GM12872 (cell line): ENCODE measurements at regions not wholly inside any gene's neighbourhood (a gene's known extent, or its start where the extent isn't known, plus 50 kb on each side); places are given as distances from the start of the nearest gene placed in this dataset.

ENCODE experiments used
- CTCF ChIP-seq: IDR thresholded peaks from 3 replicates; pipeline ENCODE4 v1.5.1; 2011; ENCODE audit warnings: low read depth, mild to moderate bottlenecking, low read length, moderate library complexity; ENCODE audit not compliant: insufficient read depth

GRCh38 chr5:19001054-19001453 is 986.9 kb downstream of the CDH18 start:
- TF ChIP-seq CTCF: no peak

- no peak for TF ChIP-seq CTCF
These were observed 986.5 kb downstream of the CDH18 start for GRCh38 chr5:19001539-19001938.

GRCh38 chr5:19002111-19002510 is 985.9 kb downstream of the CDH18 start:
- no peak for TF ChIP-seq CTCF

GRCh38 chr5:19018822-19019221 is 969.2 kb downstream of the CDH18 start:
- TF ChIP-seq CTCF: no peak

- no peak for TF ChIP-seq CTCF
These were observed 956.5 kb downstream of the CDH18 start for GRCh38 chr5:19031491-19031890.

GRCh38 chr5:19035816-19036215 is 952.2 kb downstream of the CDH18 start:
- TF ChIP-seq CTCF: no peak

GRCh38 chr5:19042106-19042505 is 945.9 kb downstream of the CDH18 start:
- TF ChIP-seq CTCF: no peak

- no peak for TF ChIP-seq CTCF
These were observed 943.7 kb downstream of the CDH18 start for GRCh38 chr5:19044311-19044710.
